ENCODE measurements at regions not wholly inside any gene's neighbourhood (a gene's known extent, or its start where the extent isn't known, plus 50 kb on each side); places are given as distances from the start of the nearest gene placed in this dataset.

- in situ Hi-C loops (cut with HindIII; ENCODE audit: low pct_unique_long_range_greater_than_20kb, low sequenced_read_pairs) = no loop called here
- no peak for DNase-seq (ENCODE audit: low read depth in 1 of 2, low spot score in 1 of 2)
- no peak for TF ChIP-seq JUND (IDR thresholded peaks at IDR 0.05; ENCODE audit: low read depth)
These were observed 85.0 kb downstream of the NUF2 start for GRCh38 chr1:163406772-163407171.

- in situ Hi-C loops (cut with HindIII; ENCODE audit: low pct_unique_long_range_greater_than_20kb, low sequenced_read_pairs) = no loop called here
- TF ChIP-seq JUND (IDR thresholded peaks at IDR 0.05; ENCODE audit: low read depth) = no peak
These were observed 86.5 kb downstream of the NUF2 start for GRCh38 chr1:163408262-163408661.

GRCh38 chr1:163410073-163410999, 88.6 kb downstream of the NUF2 start:
- DNase-seq (ENCODE audit: low read depth in 1 of 2, low spot score in 1 of 2) = peak; percentile 38 to 77
- in situ Hi-C loops (cut with HindIII; ENCODE audit: low pct_unique_long_range_greater_than_20kb, low sequenced_read_pairs) = no loop called here
- no peak for TF ChIP-seq JUND (IDR thresholded peaks at IDR 0.05; ENCODE audit: low read depth)

More at GRCh38 chr1:163408262-163408661, 86.5 kb downstream of the NUF2 start:
- DNase-seq (ENCODE audit: low read depth in 1 of 2, low spot score in 1 of 2) = no peak

GRCh38 chr1:163412221-163412620, 90.5 kb downstream of the NUF2 start:
- no peak for DNase-seq (ENCODE audit: low read depth in 1 of 2, low spot score in 1 of 2)
- TF ChIP-seq JUND (IDR thresholded peaks at IDR 0.05; ENCODE audit: low read depth) = no peak
- in situ Hi-C loops (cut with HindIII; ENCODE audit: low pct_unique_long_range_greater_than_20kb, low sequenced_read_pairs) = no loop called here

GRCh38 chr1:163414778-163415177, 93.0 kb downstream of the NUF2 start:
- no peak for DNase-seq (ENCODE audit: low read depth in 1 of 2, low spot score in 1 of 2)
- TF ChIP-seq JUND (IDR thresholded peaks at IDR 0.05; ENCODE audit: low read depth) = no peak
- in situ Hi-C loops (cut with HindIII; ENCODE audit: low pct_unique_long_range_greater_than_20kb, low sequenced_read_pairs) = no loop called here

- in situ Hi-C loops (cut with HindIII; ENCODE audit: low pct_unique_long_range_greater_than_20kb, low sequenced_read_pairs) = no loop called here
- no peak for DNase-seq (ENCODE audit: low read depth in 1 of 2, low spot score in 1 of 2)
- TF ChIP-seq JUND (IDR thresholded peaks at IDR 0.05; ENCODE audit: low read depth) = no peak
These were observed 99.9 kb downstream of the NUF2 start for GRCh38 chr1:163421701-163422100.

- no peak for TF ChIP-seq JUND (IDR thresholded peaks at IDR 0.05; ENCODE audit: low read depth)
- in situ Hi-C loops (cut with HindIII; ENCODE audit: low pct_unique_long_range_greater_than_20kb, low sequenced_read_pairs) = no loop called here
- DNase-seq (ENCODE audit: low read depth in 1 of 2, low spot score in 1 of 2) = no peak
These were observed 101.1 kb downstream of the NUF2 start for GRCh38 chr1:163422738-163423404.

- in situ Hi-C loops (cut with HindIII; ENCODE audit: low pct_unique_long_range_greater_than_20kb, low sequenced_read_pairs) = no loop called here
- no peak for TF ChIP-seq JUND (IDR thresholded peaks at IDR 0.05; ENCODE audit: low read depth)
- no peak for DNase-seq (ENCODE audit: low read depth in 1 of 2, low spot score in 1 of 2)
These were observed 104.9 kb downstream of the NUF2 start for GRCh38 chr1:163426505-163427251.

- DNase-seq (ENCODE audit: low read depth in 1 of 2, low spot score in 1 of 2) = no peak
- in situ Hi-C loops (cut with HindIII; ENCODE audit: low pct_unique_long_range_greater_than_20kb, low sequenced_read_pairs) = no loop called here
- TF ChIP-seq JUND (IDR thresholded peaks at IDR 0.05; ENCODE audit: low read depth) = no peak
These were observed 105.5 kb downstream of the NUF2 start for GRCh38 chr1:163427279-163427678.

GRCh38 chr1:163436140-163436812, 114.5 kb downstream of the NUF2 start:
- DNase-seq (ENCODE audit: low read depth in 1 of 2, low spot score in 1 of 2) = no peak
- in situ Hi-C loops (cut with HindIII; ENCODE audit: low pct_unique_long_range_greater_than_20kb, low sequenced_read_pairs) = no loop called here
- TF ChIP-seq JUND (IDR thresholded peaks at IDR 0.05; ENCODE audit: low read depth) = no peak

GRCh38 chr1:163439471-163439870, 117.7 kb downstream of the NUF2 start:
- DNase-seq (ENCODE audit: low read depth in 1 of 2, low spot score in 1 of 2) = no peak
- TF ChIP-seq JUND (IDR thresholded peaks at IDR 0.05; ENCODE audit: low read depth) = no peak
- in situ Hi-C loops (cut with HindIII; ENCODE audit: low pct_unique_long_range_greater_than_20kb, low sequenced_read_pairs) = no loop called here

GRCh38 chr1:163440090-163440489, 118.3 kb downstream of the NUF2 start:
- in situ Hi-C loops (cut with HindIII; ENCODE audit: low pct_unique_long_range_greater_than_20kb, low sequenced_read_pairs) = no loop called here
- DNase-seq (ENCODE audit: low read depth in 1 of 2, low spot score in 1 of 2) = no peak
- TF ChIP-seq JUND (IDR thresholded peaks at IDR 0.05; ENCODE audit: low read depth) = no peak
